IgD-negative memory B cell (primary cell): ENCODE measurements at regions not wholly inside any gene's neighbourhood (a gene's known extent, or its start where the extent isn't known, plus 50 kb on each side); places are given as distances from the start of the nearest gene placed in this dataset.

Experiments
- H3K27ac Mint-ChIP-seq, 3 donors: one replicate each; pipeline ENCODE4 v1.8.0; 2020 to 2022; ENCODE audit warnings: mild to moderate bottlenecking in 3 of 3, mixed read lengths in 3 of 3, moderate library complexity in 1 of 3
- H3K27me3 Mint-ChIP-seq: one replicate; pipeline ENCODE4 v1.8.0; 2021; ENCODE audit warnings: mixed read lengths
- H3K36me3 Mint-ChIP-seq: one replicate; pipeline ENCODE4 v1.8.0; 2020; ENCODE audit warnings: mild to moderate bottlenecking, mixed read lengths
- H3K4me1 Mint-ChIP-seq, 3 donors: one replicate each; pipeline ENCODE4 v1.8.0; 2020 to 2022; ENCODE audit warnings: mixed read lengths in 3 of 3, mild to moderate bottlenecking in 1 of 3
- H3K4me3 Mint-ChIP-seq, 4 donors: one replicate each; pipeline ENCODE4 v1.8.0; 2020 to 2022; ENCODE audit warnings: mild to moderate bottlenecking in 4 of 4, mixed read lengths in 4 of 4, moderate library complexity in 3 of 4
- H3K9me3 Mint-ChIP-seq, 3 donors: one replicate each; pipeline ENCODE4 v1.8.0; 2020 to 2021; ENCODE audit warnings: mixed read lengths in 3 of 3, mild to moderate bottlenecking in 1 of 3

- Mint-ChIP-seq H3K4me3 (no peak overlapping the region), H3K36me3 (peaks cover 2% of the 10 kb centered on the region), H3K27ac (no peak overlapping the region), H3K9me3 (peaks cover 0 to 10% (median 2%) of the 10 kb centered on the region in 3 donors), H3K27me3 (peaks cover 2% of the 10 kb centered on the region), H3K4me1 (peaks cover 0 to 4% (median 0%) of the 10 kb centered on the region in 3 donors)
Measured at GRCh38 chr11:111059726-111060125, 185.8 kb upstream of the POU2AF2 start.

DNA sequence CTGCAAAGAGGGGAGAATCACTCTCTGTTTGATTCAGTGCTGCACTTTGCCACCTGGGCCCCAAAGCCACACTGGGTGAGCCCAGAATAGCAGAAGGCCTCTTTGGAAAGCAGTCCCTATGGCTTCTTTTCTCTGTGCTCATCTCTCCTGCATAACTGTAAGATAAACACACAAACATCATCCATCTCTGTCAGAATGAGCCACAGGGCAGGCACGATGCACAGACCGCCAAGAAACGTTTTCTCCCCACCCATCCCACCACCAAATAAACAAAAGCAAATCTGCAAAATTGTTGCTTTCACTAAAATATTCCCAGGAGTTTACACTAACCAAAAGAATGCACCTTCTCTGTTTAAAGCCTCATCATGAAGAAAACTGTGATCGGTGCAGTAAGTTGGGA is 196.4 kb upstream of the POU2AF2 start:
- peaks cover 3% of the 10 kb centered on the region for H3K27me3 Mint-ChIP-seq
- H3K27ac Mint-ChIP-seq: no peak overlapping the region
- H3K4me3 Mint-ChIP-seq: no peak overlapping the region
- H3K9me3 Mint-ChIP-seq: peaks cover 0 to 3% (median 0%) of the 10 kb centered on the region in 3 donors
- H3K4me1 Mint-ChIP-seq: no peaks in the 10 kb centered on the region
- H3K36me3 Mint-ChIP-seq: peaks cover 2% of the 10 kb centered on the region

DNA sequence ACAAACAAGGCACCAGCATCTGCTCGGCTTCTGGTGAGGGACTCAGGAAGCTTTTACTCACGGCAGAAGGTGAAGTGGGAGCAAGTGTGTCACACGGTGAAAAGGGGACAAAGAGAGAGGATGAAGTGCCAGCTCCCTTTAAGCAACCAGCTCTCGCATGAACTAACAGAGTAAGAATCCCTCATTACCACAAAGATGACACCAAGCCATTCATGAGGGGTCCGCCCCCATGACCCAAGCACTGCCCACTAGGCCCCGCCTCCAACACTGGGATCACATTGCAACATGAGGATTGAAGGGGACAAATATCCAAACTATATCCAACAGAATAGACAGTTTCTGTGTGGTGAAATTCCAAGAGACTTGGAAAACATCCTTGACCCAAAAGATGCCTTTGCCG is 198.2 kb upstream of the POU2AF2 start:
- Mint-ChIP-seq H3K4me3 (no peak overlapping the region), H3K4me1 (peaks cover 0 to 2% (median 0%) of the 10 kb centered on the region in 3 donors), H3K9me3 (peaks cover 0 to 3% (median 3%) of the 10 kb centered on the region in 3 donors), H3K36me3 (peaks cover 2% of the 10 kb centered on the region), H3K27ac (no peak overlapping the region), H3K27me3 (peaks cover 3% of the 10 kb centered on the region)

DNA sequence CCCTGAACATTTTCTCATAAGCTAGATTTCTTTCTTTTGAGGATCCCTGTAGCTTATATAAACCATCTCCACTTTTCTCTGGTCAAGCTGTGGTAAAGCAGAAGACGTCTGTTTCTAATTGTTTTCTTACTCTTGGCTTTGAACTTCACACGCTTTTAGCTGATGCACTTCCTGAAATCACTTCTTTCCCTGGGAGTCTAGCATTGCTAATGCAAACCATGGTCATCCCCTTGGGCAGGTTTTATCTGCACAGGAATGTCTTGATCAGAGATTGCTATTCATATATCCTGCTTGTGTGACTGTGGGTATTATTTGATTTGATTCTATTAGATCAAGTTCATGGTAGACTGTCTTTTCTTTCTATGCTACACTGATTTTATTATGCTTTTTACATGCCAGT is 199.2 kb upstream of the POU2AF2 start:
- peaks cover 2% of the 10 kb centered on the region for H3K36me3 Mint-ChIP-seq
- peaks cover 3% of the 10 kb centered on the region for H3K27me3 Mint-ChIP-seq
- H3K4me1 Mint-ChIP-seq: peaks cover 0 to 2% (median 0%) of the 10 kb centered on the region in 3 donors
- H3K9me3 Mint-ChIP-seq: peaks cover 0 to 3% (median 3%) of the 10 kb centered on the region in 3 donors
- no peak overlapping the region for H3K4me3 Mint-ChIP-seq
- H3K27ac Mint-ChIP-seq: no peak overlapping the region

- H3K27ac Mint-ChIP-seq: no peak overlapping the region
- peaks cover 2% of the 10 kb centered on the region for H3K36me3 Mint-ChIP-seq
- peaks cover 0 to 5% (median 3%) of the 10 kb centered on the region in 3 donors for H3K9me3 Mint-ChIP-seq
- peaks cover 0 to 2% (median 0%) of the 10 kb centered on the region in 3 donors for H3K4me1 Mint-ChIP-seq
- peaks cover 3% of the 10 kb centered on the region for H3K27me3 Mint-ChIP-seq
- H3K4me3 Mint-ChIP-seq: no peak overlapping the region
Measured at GRCh38 chr11:111045874-111046273, 199.7 kb upstream of the POU2AF2 start.

DNA sequence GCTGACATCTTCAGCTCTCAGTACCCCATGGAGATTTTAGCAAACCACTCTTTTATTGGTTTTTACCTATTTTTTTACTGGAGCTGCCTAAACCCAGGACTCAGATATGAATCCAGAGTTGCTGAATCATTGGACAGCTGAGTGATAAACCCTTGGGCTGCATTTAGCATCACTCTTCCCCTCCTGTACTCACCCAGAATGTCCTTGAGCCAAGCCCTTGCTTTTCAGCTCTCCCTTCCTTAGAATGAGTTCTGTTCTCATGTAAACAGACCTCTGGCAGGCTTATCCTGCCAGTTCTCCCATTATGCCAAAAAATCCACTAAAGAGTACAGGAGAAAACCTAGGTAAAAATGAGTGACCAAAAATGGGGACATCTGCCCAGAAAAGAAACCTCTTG is 200.1 kb upstream of the POU2AF2 start:
- H3K27ac Mint-ChIP-seq: peak overlapping the region in 1 of 3 donors; percentile 71

GRCh38 chr11:111044751-111045406 is 200.6 kb upstream of the POU2AF2 start:
- H3K4me3 Mint-ChIP-seq: no peak overlapping the region
- peaks cover 0 to 5% (median 0%) of the 10 kb centered on the region in 3 donors for H3K9me3 Mint-ChIP-seq
- H3K27ac Mint-ChIP-seq: no peak overlapping the region
- H3K4me1 Mint-ChIP-seq: peaks cover 0 to 2% (median 0%) of the 10 kb centered on the region in 3 donors
- peaks cover 2% of the 10 kb centered on the region for H3K36me3 Mint-ChIP-seq
- peaks cover 3% of the 10 kb centered on the region for H3K27me3 Mint-ChIP-seq

More for the DNA sequence above, 200.1 kb upstream of the POU2AF2 start:
- peaks cover 0 to 5% (median under 1%) of the 10 kb centered on the region in 3 donors for H3K9me3 Mint-ChIP-seq
- peaks cover 2% of the 10 kb centered on the region for H3K36me3 Mint-ChIP-seq
- H3K4me1 Mint-ChIP-seq: peaks cover 0 to 2% (median 0%) of the 10 kb centered on the region in 3 donors
- peaks cover 3% of the 10 kb centered on the region for H3K27me3 Mint-ChIP-seq
- H3K4me3 Mint-ChIP-seq: no peak overlapping the region

DNA sequence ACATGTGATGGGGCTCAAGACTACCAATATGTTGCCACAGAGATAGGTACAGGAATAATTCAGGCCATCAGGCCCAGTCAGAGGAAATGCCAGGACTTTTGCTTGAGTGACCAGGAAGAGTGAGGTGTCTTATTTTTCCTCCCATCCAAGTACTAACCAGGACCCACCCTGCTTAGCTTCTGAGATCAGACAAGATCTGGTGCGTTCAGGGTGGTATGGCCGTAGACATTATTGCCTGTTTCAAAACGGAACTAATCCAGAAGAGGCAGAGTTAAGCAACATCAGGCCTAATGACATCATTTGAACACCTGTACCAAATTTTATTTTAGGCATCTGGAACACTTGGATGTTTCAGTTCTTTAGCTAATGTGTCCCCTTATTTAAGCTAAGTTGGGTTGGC is 205.5 kb upstream of the POU2AF2 start:
- no peaks in the 10 kb centered on the region for H3K36me3 Mint-ChIP-seq
- H3K4me1 Mint-ChIP-seq: peaks cover 0 to 2% (median 0%) of the 10 kb centered on the region in 3 donors
- H3K27me3 Mint-ChIP-seq: peaks cover 2% of the 10 kb centered on the region
- peaks cover 3 to 11% (median 11%) of the 10 kb centered on the region in 3 donors for H3K9me3 Mint-ChIP-seq
- no peak overlapping the region for H3K27ac Mint-ChIP-seq
- no peak overlapping the region for H3K4me3 Mint-ChIP-seq

DNA sequence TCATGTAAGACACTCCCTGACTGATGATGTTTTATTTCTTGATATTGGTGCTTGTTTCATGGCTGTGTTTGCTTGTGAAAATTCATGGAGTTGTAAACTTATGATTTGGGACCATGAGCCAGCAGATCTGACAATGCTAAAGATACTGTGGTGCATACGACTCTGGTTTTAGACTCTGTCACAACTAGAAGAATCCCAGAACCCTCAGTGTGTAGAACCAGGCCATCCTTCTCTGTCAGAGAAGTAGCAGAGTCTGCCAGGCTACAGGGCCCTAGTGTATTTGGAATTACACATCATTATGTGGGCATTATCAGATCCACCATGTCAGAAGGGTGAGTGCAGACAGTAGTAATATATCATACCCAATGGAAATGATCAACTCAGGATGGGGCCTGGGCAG is 209.8 kb upstream of the POU2AF2 start:
- H3K36me3 Mint-ChIP-seq: no peaks in the 10 kb centered on the region
- H3K4me3 Mint-ChIP-seq: no peak overlapping the region

DNA sequence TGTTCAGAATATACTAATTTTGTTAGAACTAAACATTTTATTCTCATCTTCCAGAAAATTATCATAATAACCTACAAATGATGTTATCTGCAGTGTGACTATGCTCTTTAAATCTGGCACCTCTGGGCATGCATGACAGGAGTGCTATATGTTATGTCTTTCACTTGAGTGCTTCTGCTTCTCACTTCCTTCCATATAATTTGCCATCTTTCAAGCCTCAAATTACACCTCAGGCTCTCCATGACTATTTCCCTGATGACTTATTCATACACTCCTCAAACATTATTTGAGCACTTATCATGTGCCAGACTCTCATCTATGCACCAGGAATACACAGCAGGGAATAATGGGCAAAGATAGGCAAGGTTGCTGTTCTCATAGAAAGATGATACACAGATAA is 219.3 kb upstream of the POU2AF2 start:
- Mint-ChIP-seq H3K4me3 (no peak overlapping the region), H3K27ac (peak overlapping the region in 1 of 3 donors; percentile 44), H3K4me1 (peaks cover 3 to 15% (median 6%) of the 10 kb centered on the region in 3 donors), H3K9me3 (peaks cover 4 to 22% (median 9%) of the 10 kb centered on the region in 3 donors), H3K36me3 (no peaks in the 10 kb centered on the region), H3K27me3 (peaks cover 13% of the 10 kb centered on the region)

More for the DNA sequence above, 209.8 kb upstream of the POU2AF2 start:
- Mint-ChIP-seq H3K9me3 (peaks cover 5 to 11% (median 9%) of the 10 kb centered on the region in 3 donors), H3K27ac (peak overlapping the region in 1 of 3 donors; percentile 47), H3K27me3 (peaks cover 2% of the 10 kb centered on the region), H3K4me1 (no peaks in the 10 kb centered on the region)

- Mint-ChIP-seq H3K27me3 (peaks cover 11% of the 10 kb centered on the region), H3K36me3 (no peaks in the 10 kb centered on the region), H3K4me1 (peaks cover under 1 to 14% (median 4%) of the 10 kb centered on the region in 3 donors), H3K27ac (no peak overlapping the region), H3K9me3 (peaks cover 0 to 4% (median 0%) of the 10 kb centered on the region in 3 donors), H3K4me3 (no peak overlapping the region)
Measured at GRCh38 chr11:111021131-111021530, 224.4 kb upstream of the POU2AF2 start.

DNA sequence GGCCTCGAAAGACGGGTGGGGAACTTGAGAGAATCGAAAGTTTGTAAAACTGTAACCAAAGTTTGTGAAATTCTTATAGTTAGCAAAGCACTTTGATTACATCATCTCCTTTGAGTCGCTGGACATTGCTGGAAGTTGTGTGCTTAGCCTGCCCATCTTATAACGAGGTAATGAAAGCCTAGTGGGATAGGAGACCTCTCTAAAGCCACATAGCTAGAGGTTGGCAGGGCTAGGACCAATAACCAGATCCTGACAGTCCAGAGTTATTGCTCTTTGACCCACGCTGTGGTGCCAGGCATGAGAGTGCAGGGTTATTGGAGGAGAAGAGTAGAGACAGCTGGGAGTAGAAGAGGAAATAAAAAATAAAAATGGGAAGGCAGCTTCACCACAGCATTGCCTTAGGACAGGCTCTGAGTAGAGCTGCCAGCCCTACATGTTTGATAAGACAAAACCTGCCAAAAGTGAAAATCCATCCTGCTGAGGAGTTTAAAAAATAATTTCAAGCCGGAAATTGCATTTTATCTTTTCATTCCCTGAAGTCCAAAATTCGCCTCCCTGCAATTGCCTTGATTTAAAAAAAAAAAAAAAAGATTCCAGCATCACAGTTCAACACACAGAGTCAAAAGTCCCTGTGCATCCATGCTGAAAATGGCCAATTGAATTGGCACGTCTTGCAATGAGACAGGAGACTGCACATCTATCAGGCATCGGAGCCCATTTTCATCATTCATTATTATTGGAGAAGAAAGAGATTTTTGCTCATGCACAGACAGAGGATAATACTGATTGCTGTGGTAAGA is 225.5 kb upstream of the POU2AF2 start:
- Mint-ChIP-seq H3K9me3 (no peaks in the 10 kb centered on the region), H3K36me3 (no peaks in the 10 kb centered on the region), H3K27me3 (peaks cover 9% of the 10 kb centered on the region), H3K4me3 (no peak overlapping the region), H3K4me1 (peaks cover 0 to 12% (median 0%) of the 10 kb centered on the region in 3 donors), H3K27ac (no peak overlapping the region)

- Mint-ChIP-seq H3K27me3 (peaks cover 12% of the 10 kb centered on the region), H3K27ac (peak overlapping the region in 1 of 3 donors; percentile 59), H3K36me3 (no peaks in the 10 kb centered on the region), H3K9me3 (no peaks in the 10 kb centered on the region), H3K4me3 (no peak overlapping the region), H3K4me1 (peaks cover 3 to 14% (median 4%) of the 10 kb centered on the region in 3 donors)
Measured at GRCh38 chr11:111019451-111019850, 226.1 kb upstream of the POU2AF2 start.

DNA sequence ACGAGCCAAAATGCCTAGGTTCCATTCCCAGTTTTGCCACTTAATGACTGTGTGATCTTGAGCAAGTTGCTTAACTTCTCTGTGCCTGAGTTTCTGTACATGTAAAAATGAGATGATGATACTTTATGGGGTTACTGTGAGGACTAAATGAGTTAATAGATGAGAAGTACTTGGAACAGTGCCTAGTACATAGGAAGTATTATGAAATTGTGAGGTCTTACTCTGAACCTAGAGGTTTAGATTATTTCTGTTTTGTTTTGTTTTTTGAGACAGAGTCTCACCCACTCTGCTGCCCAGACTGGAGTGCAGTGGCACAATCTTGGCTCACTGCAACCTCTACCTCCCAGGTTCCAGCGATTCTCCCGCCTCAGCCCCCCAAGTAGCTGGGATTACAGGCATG is 227.0 kb upstream of the POU2AF2 start:
- no peak overlapping the region for H3K4me3 Mint-ChIP-seq

GRCh38 chr11:111012491-111012890 is 233.0 kb upstream of the POU2AF2 start:
- Mint-ChIP-seq H3K9me3 (peaks cover 0 to 4% (median 3%) of the 10 kb centered on the region in 3 donors), H3K27me3 (peaks cover 17% of the 10 kb centered on the region), H3K4me3 (no peak overlapping the region), H3K4me1 (peaks cover 6 to 16% (median 7%) of the 10 kb centered on the region in 3 donors), H3K36me3 (peaks cover 6% of the 10 kb centered on the region), H3K27ac (no peak overlapping the region)

More for the DNA sequence above, 227.0 kb upstream of the POU2AF2 start:
- Mint-ChIP-seq H3K4me1 (peaks cover 4 to 11% (median 6%) of the 10 kb centered on the region in 3 donors), H3K27ac (no peak overlapping the region), H3K36me3 (no peaks in the 10 kb centered on the region), H3K9me3 (no peaks in the 10 kb centered on the region), H3K27me3 (peaks cover 12% of the 10 kb centered on the region)
